HCT116 (cell line): ENCODE measurements at regions not wholly inside any gene's neighbourhood (a gene's known extent, or its start where the extent isn't known, plus 50 kb on each side); places are given as distances from the start of the nearest gene placed in this dataset.
"Not testable (repeated sequence)": the region's sequence is repeated elsewhere in the genome, so short reads cannot be mapped to it uniquely, and the experiment has no call there.

Experiments
- CEBPB ChIP-seq: IDR thresholded peaks from 2 replicates; pipeline ENCODE4 v1.6.1; 2012; ENCODE audit warnings: low read depth
- POLR2A ChIP-seq: IDR thresholded peaks from 2 replicates; pipeline ENCODE4 v1.7.0; 2011; ENCODE audit warnings: borderline replicate concordance; ENCODE audit not compliant: insufficient read depth, insufficient read length; ENCODE audit errors: extremely low read depth
- RAD21 ChIP-seq: IDR thresholded peaks from 2 replicates; pipeline ENCODE4 v1.6.1; 2012; ENCODE audit warnings: low read depth, mild to moderate bottlenecking
- SP1 ChIP-seq: IDR thresholded peaks from 2 replicates; pipeline ENCODE4 v1.6.1; 2012; ENCODE audit warnings: low read depth
- TF ChIP-seq, protein P1 (sequence below): IDR thresholded peaks from 2 replicates; pipeline ENCODE4 v1.6.1; 2012

DNA sequence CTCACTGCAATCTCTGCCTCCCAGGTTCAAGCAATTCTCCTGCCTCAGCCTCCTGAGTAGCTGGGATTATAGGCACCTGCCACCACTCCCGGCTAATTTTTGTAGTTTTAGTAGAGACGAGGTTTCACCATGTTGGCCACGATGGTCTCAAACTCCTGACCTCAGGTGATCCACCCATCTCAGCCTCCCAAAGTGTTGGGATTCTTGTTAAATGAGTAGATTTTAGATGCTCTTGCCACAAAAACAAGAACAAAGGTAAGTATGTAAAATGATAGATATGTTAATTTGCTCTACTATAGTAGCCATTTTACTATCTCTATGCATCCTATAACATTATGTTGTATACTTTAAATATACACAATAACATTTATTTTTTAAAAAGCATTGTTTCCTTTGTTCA is 120.7 kb downstream of the GJA1 start:
- TF ChIP-seq SP1, POLR2A, CEBPB, RAD21: not testable (repeated sequence)
- TF ChIP-seq, protein P1, sequence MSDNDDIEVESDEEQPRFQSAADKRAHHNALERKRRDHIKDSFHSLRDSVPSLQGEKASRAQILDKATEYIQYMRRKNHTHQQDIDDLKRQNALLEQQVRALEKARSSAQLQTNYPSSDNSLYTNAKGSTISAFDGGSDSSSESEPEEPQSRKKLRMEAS = not testable (repeated sequence)
